Esophagus squamous epithelium (tissue), 4 donors: ENCODE measurements at regions not wholly inside any gene's neighbourhood (a gene's known extent, or its start where the extent isn't known, plus 50 kb on each side); places are given as distances from the start of the nearest gene placed in this dataset.

Experiments
- CTCF ChIP-seq, 6 experiments: fragments of 450-650 bp in 4 of 6; fragments of 200-600 bp in 2 of 6; sonication (generic) in 2 of 6; IDR thresholded peaks; one replicate each; pipeline ENCODE4 v1.5.1; 2016 to 2019; ENCODE audit warnings: antibody characterized with exemption in 6 of 6, mild to moderate bottlenecking in 4 of 6, moderate library complexity in 4 of 6
- POLR2A ChIP-seq, 4 donors: fragments of 450-650 bp; IDR thresholded peaks; one replicate each; pipeline ENCODE4 v1.6.1; 2017; ENCODE audit warnings: antibody characterized with exemption in 4 of 4, mild to moderate bottlenecking in 4 of 4, moderate library complexity in 3 of 4

- no peak for TF ChIP-seq CTCF (IDR thresholded peaks at IDR 0.05)
- TF ChIP-seq POLR2A (IDR thresholded peaks at IDR 0.05), result no peak
These were observed 196.3 kb upstream of the CTNND2 start for GRCh38 chr5:12100542-12100941.
